ENCODE measurements at regions not wholly inside any gene's neighbourhood (a gene's known extent, or its start where the extent isn't known, plus 50 kb on each side); places are given as distances from the start of the nearest gene placed in this dataset.

DNA sequence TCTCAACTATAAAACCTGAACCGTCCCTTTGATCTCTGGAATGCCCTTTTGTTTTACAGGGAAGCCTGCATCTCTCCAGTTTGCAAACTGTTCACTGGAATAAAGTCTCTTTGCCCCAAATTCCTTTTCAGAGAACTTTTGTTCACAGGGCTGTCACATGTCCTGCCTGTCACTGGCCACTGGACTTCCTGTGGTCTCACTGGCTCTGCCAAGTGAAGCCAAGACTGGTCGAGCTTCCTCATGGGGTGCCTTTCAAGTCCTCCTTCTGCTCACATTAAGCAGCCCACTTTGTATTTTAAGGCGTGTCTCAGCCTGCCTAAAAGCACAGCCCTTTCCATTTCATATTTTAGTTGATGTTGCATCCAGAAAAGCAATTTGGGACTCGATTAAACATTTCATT lies 215.7 kb downstream of the KATNAL1 start:
- H3K4me1 Mint-ChIP-seq: no peaks in the 10 kb centered on the region
- TF ChIP-seq, protein P1, sequence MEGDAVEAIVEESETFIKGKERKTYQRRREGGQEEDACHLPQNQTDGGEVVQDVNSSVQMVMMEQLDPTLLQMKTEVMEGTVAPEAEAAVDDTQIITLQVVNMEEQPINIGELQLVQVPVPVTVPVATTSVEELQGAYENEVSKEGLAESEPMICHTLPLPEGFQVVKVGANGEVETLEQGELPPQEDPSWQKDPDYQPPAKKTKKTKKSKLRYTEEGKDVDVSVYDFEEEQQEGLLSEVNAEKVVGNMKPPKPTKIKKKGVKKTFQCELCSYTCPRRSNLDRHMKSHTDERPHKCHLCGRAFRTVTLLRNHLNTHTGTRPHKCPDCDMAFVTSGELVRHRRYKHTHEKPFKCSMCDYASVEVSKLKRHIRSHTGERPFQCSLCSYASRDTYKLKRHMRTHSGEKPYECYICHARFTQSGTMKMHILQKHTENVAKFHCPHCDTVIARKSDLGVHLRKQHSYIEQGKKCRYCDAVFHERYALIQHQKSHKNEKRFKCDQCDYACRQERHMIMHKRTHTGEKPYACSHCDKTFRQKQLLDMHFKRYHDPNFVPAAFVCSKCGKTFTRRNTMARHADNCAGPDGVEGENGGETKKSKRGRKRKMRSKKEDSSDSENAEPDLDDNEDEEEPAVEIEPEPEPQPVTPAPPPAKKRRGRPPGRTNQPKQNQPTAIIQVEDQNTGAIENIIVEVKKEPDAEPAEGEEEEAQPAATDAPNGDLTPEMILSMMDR (IDR thresholded peaks at IDR 0.05): no peak
- TF ChIP-seq EZH2 (IDR thresholded peaks at IDR 0.05; ENCODE audit: borderline replicate concordance, insufficient read depth, low read depth, low read length, poor library complexity, severe bottlenecking): no peak
- Histone ChIP-seq H4K20me1 (ENCODE audit: control insufficient read depth, insufficient read depth, low read length, poor library complexity, severe bottlenecking) (no peaks in the 10 kb centered on the region), H3K27ac (ENCODE audit: low read length in 2 of 2) (no peak overlapping the region), H3K79me2 (ENCODE audit: control insufficient read depth, insufficient read depth, low read length) (no peaks in the 10 kb centered on the region), H3K4me1 (ENCODE audit: control insufficient read depth in 2 of 2, insufficient read depth in 2 of 2, low read length in 2 of 2) (no peaks in the 10 kb centered on the region), H3K9ac (ENCODE audit: low read length) (no peak overlapping the region), H2AFZ (ENCODE audit: insufficient read depth, low read depth, low read length, poor library complexity, severe bottlenecking) (no peak overlapping the region), H3K4me2 (replicated peaks; ENCODE audit: low read depth, low read length, poor library complexity, severe bottlenecking) (no peak overlapping the region), H3K4me3 (ENCODE audit: control extremely low read depth in 1 of 5, extremely low read depth in 1 of 5, insufficient read depth in 1 of 5, low read depth in 2 of 5, low read length in 4 of 5) (no peak overlapping the region), H3K9me3 (ENCODE audit: control extremely low read depth in 1 of 3, control insufficient read depth in 2 of 3, insufficient read depth in 1 of 3, low read length in 2 of 3) (no peaks in the 10 kb centered on the region), H3K27me3 (replicated peaks in 1 of 4; ENCODE audit: control extremely low read depth in 1 of 4, control insufficient read depth in 3 of 4, insufficient read depth in 4 of 4, low read length in 3 of 4) (peaks cover 0 to 3% (median 0%) of the 10 kb centered on the region in 4 experiments), H3K36me3 (replicated peaks in 1 of 2; ENCODE audit: control extremely low read depth in 1 of 2, control insufficient read depth in 1 of 2, extremely low read depth in 1 of 2, insufficient read depth in 2 of 2, low read length in 1 of 2) (no peaks in the 10 kb centered on the region)
- 79% methylated on average over 3 of the region's 4 CpGs for WGBS (ENCODE audit: insufficient coverage)
- ChIA-PET CTCF (no interaction called here), POLR2A (no interaction called here)
- no peak overlapping the region for H3K4me3 Mint-ChIP-seq
- ATAC-seq (ENCODE audit: low read depth) (no peak), DNase-seq (no peak)
- intact Hi-C loops (cut with micrococcal nuclease): no loop called here
- no peak overlapping the region for H3K27ac Mint-ChIP-seq
- peaks cover 7% of the 10 kb centered on the region for H3K27me3 Mint-ChIP-seq
- no peaks in the 10 kb centered on the region for H3K9me3 Mint-ChIP-seq (ENCODE audit: insufficient read depth)

DNA sequence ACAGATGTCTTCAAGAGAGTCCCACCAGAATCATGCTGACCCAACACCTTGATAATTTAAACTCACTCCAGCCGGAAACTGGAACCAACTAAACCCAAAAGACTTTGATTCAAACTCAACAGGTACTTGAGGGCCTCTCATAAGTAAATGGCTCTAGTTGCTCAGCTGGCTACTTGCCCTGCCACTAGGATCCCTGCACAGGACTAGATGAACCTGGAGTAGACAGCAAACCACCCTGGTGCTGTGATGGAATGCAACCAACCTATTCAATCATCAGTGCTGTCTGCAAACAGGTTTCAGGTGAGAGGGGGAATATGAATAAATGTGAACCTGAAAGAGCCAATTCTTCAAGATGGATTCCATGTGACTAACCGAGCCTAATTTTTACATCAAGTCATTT lies 216.3 kb downstream of the KATNAL1 start:
- no peak overlapping the region for H2AFZ ChIP-seq (ENCODE audit: insufficient read depth, low read depth, low read length, poor library complexity, severe bottlenecking)
- H3K79me2 ChIP-seq (ENCODE audit: control insufficient read depth, insufficient read depth, low read length): no peaks in the 10 kb centered on the region
- no peaks in the 10 kb centered on the region for H3K9me3 ChIP-seq (ENCODE audit: control extremely low read depth in 1 of 3, control insufficient read depth in 2 of 3, insufficient read depth in 1 of 3, low read length in 2 of 3)
- Mint-ChIP-seq H3K27me3 (peaks cover 11% of the 10 kb centered on the region), H3K4me1 (no peaks in the 10 kb centered on the region), H3K4me3 (no peak overlapping the region), H3K9me3 (ENCODE audit: insufficient read depth) (no peaks in the 10 kb centered on the region), H3K27ac (no peak overlapping the region)
- POLR2A ChIA-PET: no interaction called here
- no peak for ATAC-seq (ENCODE audit: low read depth)
- no peak overlapping the region for H3K4me2 ChIP-seq (replicated peaks; ENCODE audit: low read depth, low read length, poor library complexity, severe bottlenecking)
- H3K27ac ChIP-seq (ENCODE audit: low read length in 2 of 2): no peak overlapping the region
- no peaks in the 10 kb centered on the region for H4K20me1 ChIP-seq (ENCODE audit: control insufficient read depth, insufficient read depth, low read length, poor library complexity, severe bottlenecking)
- no peak overlapping the region for H3K4me3 ChIP-seq (ENCODE audit: control extremely low read depth in 1 of 5, extremely low read depth in 1 of 5, insufficient read depth in 1 of 5, low read depth in 2 of 5, low read length in 4 of 5)
- no peaks in the 10 kb centered on the region for H3K36me3 ChIP-seq (replicated peaks in 1 of 2; ENCODE audit: control extremely low read depth in 1 of 2, control insufficient read depth in 1 of 2, extremely low read depth in 1 of 2, insufficient read depth in 2 of 2, low read length in 1 of 2)
- intact Hi-C loops (cut with micrococcal nuclease): no loop called here
- WGBS (ENCODE audit: insufficient coverage): 100% methylated on average over 2 of the region's 2 CpGs
- H3K27me3 ChIP-seq (replicated peaks in 1 of 4; ENCODE audit: control extremely low read depth in 1 of 4, control insufficient read depth in 3 of 4, insufficient read depth in 4 of 4, low read length in 3 of 4): peaks cover 0 to 3% (median 0%) of the 10 kb centered on the region in 4 experiments
- TF ChIP-seq, protein P1 (IDR thresholded peaks at IDR 0.05): no peak
- TF ChIP-seq EZH2 (IDR thresholded peaks at IDR 0.05; ENCODE audit: borderline replicate concordance, insufficient read depth, low read depth, low read length, poor library complexity, severe bottlenecking): no peak
- no peak overlapping the region for H3K9ac ChIP-seq (ENCODE audit: low read length)
- CTCF ChIA-PET: no interaction called here
- no peak for DNase-seq
- H3K4me1 ChIP-seq (ENCODE audit: control insufficient read depth in 2 of 2, insufficient read depth in 2 of 2, low read length in 2 of 2): no peaks in the 10 kb centered on the region

Measured in B cell (primary cell).